ENCODE measurements at regions not wholly inside any gene's neighbourhood (a gene's known extent, or its start where the extent isn't known, plus 50 kb on each side); places are given as distances from the start of the nearest gene placed in this dataset.
"Not testable (repeated sequence)": the region's sequence is repeated elsewhere in the genome, so short reads cannot be mapped to it uniquely, and the experiment has no call there.

GRCh38 chr4:53919535-53919934, 144.9 kb downstream of the CHIC2 start:
- no peak for DNase-seq

- DNase-seq: no peak
Measured at GRCh38 chr4:53917729-53918128, 146.7 kb downstream of the CHIC2 start.

GRCh38 chr4:53916431-53916889, 147.9 kb downstream of the CHIC2 start:
- DNase-seq: no peak

GRCh38 chr4:53914313-53915016, 149.9 kb downstream of the CHIC2 start:
- DNase-seq: no peak

- DNase-seq: no peak
Measured at GRCh38 chr4:53913771-53914170, 150.6 kb downstream of the CHIC2 start.

- no peak for DNase-seq
Measured at GRCh38 chr4:53912766-53913497, 151.5 kb downstream of the CHIC2 start.

GRCh38 chr4:53908661-53909078, 155.7 kb downstream of the CHIC2 start:
- DNase-seq: peak; percentile 61

- DNase-seq: no peak
Measured at GRCh38 chr4:53907772-53908171, 156.6 kb downstream of the CHIC2 start.

GRCh38 chr4:53906606-53907190, 157.7 kb downstream of the CHIC2 start:
- DNase-seq: no peak

GRCh38 chr4:53905941-53906377, 158.4 kb downstream of the CHIC2 start:
- DNase-seq: no peak

GRCh38 chr4:53905276-53905940, 159.0 kb downstream of the CHIC2 start:
- DNase-seq: no peak

- DNase-seq: no peak
Measured at GRCh38 chr4:53902786-53903185, 161.6 kb downstream of the CHIC2 start.

- no peak for DNase-seq
Measured at GRCh38 chr4:53900271-53900649, 164.1 kb downstream of the CHIC2 start.

GRCh38 chr4:53899586-53900270, 164.7 kb downstream of the CHIC2 start:
- no peak for DNase-seq

GRCh38 chr4:53895137-53895536, 169.3 kb downstream of the CHIC2 start:
- DNase-seq: no peak

- DNase-seq: no peak
Measured at GRCh38 chr4:53890461-53890860, 173.9 kb downstream of the CHIC2 start.

GRCh38 chr4:53889326-53890055, 174.9 kb downstream of the CHIC2 start:
- DNase-seq: no peak

GRCh38 chr4:53886090-53886489, 178.3 kb downstream of the CHIC2 start:
- DNase-seq: no peak

- no peak for DNase-seq
Measured at GRCh38 chr4:53885668-53886067, 178.7 kb downstream of the CHIC2 start.

- DNase-seq: not testable (repeated sequence)
Measured at GRCh38 chr4:53877096-53877495, 187.3 kb downstream of the CHIC2 start.

- DNase-seq: no peak
Measured at GRCh38 chr4:53866055-53866454, 198.3 kb downstream of the CHIC2 start.

GRCh38 chr4:53865054-53865453, 199.4 kb downstream of the CHIC2 start:
- no peak for DNase-seq

Data from NCI-H2227 treated with DMSO at 0.1 percent for 48 hours (cell line).